Retinal pigment epithelial cell (primary cell): ENCODE measurements at regions not wholly inside any gene's neighbourhood (a gene's known extent, or its start where the extent isn't known, plus 50 kb on each side); places are given as distances from the start of the nearest gene placed in this dataset.

Experiments used
- DNase-seq: peaks from one replicate; pipeline ENCODE4 v3.0.0-alpha.2; 2010; ENCODE audit warnings: low read depth
- H3K4me3 ChIP-seq: 2 replicates; pipeline ENCODE4 v1.5.1; 2011; ENCODE audit warnings: mild to moderate bottlenecking, low read length, control low read depth, moderate library complexity
- CTCF ChIP-seq: conservative IDR thresholded peaks from 2 replicates; pipeline ENCODE4 v1.5.1; 2011; ENCODE audit warnings: low read depth, low read length, control low read depth, inconsistent platforms

GRCh38 chr12:105733579-105733978 lies 403.1 kb downstream of the C12orf75 start:
- no peak overlapping the region for H3K4me3 ChIP-seq
- TF ChIP-seq CTCF: no peak

DNA sequence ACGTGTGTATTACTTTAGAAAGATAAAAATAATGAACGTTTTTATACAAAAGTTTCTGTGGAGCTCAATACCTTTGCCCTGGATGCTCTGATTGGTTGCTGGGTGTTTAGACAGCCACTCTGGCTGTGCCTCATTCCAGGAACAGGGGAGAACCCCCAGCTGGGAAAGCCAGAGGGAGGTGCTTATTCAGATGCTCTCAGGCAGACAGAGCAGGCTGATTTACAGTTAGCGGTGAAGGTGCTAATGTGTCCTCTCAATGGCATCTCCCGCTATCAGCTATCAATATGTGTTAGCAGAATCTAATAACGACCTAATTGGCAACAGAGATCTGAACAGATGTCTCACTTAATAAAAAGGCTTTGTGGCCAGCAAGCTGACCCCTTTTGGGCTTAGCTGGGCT lies 402.3 kb downstream of the NUAK1 start:
- H3K4me3 ChIP-seq: no peak overlapping the region
- TF ChIP-seq CTCF: no peak
- no peak for DNase-seq

More at GRCh38 chr12:105733579-105733978, 403.1 kb downstream of the C12orf75 start:
- no peak for DNase-seq

- no peak for TF ChIP-seq CTCF
- no peak overlapping the region for H3K4me3 ChIP-seq
- no peak for DNase-seq
These were observed 400.7 kb downstream of the NUAK1 start for GRCh38 chr12:105738051-105738450.

DNA sequence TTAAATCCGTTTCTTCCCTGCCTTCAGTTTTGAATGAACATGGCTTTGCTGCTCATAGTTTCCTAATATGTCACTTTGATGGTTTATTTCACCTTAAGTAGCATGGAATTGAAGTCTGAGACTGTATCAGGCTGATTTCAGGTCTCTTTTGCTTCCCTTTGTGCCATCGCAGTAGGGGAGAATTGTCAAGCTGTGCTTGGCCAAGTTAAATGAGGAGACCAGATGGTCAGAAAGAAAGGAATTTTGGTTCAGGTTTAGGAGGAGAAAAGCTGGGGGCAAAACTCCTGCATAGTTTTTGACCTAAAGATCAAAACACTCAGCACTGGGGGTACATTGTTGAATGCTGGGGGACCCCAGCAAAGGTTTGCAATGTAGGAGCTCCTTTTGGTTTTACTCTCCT lies 398.4 kb downstream of the NUAK1 start:
- DNase-seq: no peak

DNA sequence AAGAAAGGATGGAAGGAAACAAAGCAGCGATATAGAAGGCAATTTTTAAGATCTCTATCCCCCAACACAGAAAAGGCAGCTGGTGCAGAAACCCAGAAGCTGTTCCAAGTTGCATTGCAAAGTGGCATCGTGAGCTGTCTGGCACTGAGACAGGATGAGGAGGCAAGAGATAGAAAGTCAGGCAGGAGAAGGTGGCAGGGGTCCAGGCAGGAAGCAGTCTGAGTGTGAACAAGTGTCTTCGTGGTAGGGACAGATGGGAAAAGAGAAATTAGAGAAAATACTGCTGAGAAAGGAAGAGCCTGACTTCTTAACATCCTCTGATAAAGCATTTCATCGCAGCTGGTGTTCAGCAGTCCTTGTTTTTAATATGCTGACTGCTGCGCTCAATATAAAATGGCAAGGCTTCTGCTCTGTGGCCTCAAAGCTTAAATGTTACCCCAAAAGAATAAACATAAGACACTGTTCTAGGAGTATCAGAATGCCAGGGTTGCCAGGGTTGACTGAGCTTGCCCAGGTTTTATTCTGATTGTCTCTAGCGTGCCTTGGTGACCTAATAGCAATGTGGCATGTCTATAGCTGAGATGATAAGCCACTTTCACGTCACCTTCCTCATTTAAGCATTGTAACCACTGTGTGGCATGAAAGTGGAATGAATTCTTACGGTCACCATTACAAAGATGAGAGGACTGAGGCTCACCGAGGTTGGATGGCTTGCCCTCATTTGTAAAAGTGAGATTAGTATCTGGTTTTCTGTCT lies 397.6 kb downstream of the NUAK1 start:
- no peak for TF ChIP-seq CTCF
- H3K4me3 ChIP-seq: no peak overlapping the region
- DNase-seq: no peak

More for the DNA sequence above, 398.4 kb downstream of the NUAK1 start:
- TF ChIP-seq CTCF: no peak
- no peak overlapping the region for H3K4me3 ChIP-seq

- no peak overlapping the region for H3K4me3 ChIP-seq
- DNase-seq: no peak
- no peak for TF ChIP-seq CTCF
These were observed 396.8 kb downstream of the NUAK1 start for GRCh38 chr12:105741786-105742566.

DNA sequence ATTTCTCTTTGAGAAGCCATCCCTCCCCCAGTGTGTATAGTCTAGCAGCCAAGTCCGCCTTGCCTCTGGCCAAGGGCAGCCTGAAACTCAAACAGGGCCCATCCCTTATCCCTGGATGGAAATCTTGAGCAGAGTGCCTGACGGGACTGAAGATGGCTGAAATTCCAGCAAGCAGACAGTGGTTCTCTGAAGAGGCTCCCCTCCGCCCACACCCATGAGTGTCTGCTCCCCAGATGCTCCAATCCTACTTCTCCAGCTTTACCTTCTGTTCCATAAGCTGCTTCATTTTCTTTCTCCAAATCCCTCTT lies 396.2 kb downstream of the NUAK1 start:
- no peak overlapping the region for H3K4me3 ChIP-seq
- no peak for DNase-seq
- TF ChIP-seq CTCF: no peak
